PC-3 (cell line): ENCODE measurements at regions not wholly inside any gene's neighbourhood (a gene's known extent, or its start where the extent isn't known, plus 50 kb on each side); places are given as distances from the start of the nearest gene placed in this dataset.

Experiments used
- ATAC-seq: fragments of 200-7000 bp; cut with Tn5 transposase; 2 replicates; pipeline ENCODE4 v1.9.1; 2020; ENCODE audit warnings: mild to moderate bottlenecking, moderate library complexity
- BruUV-seq: library from RNA; stranded (reverse); fragments of 400-500 nt; replicated peaks from 2 replicates; lab custom pipeline; 2021; lab: Mats Ljungman, UMichigan
- CTCF ChIA-PET: fragments of 300-600 bp; sonication (Branson Sonifier 250); formaldehyde crosslinking; loops from one replicate; lab custom pipeline; 2022; ENCODE audit warnings: antibody characterized with exemption; lab: Charles Lee
- POLR2A ChIA-PET: fragments of 300-600 bp; sonication (Branson Sonifier 250); formaldehyde crosslinking; loops from one replicate; lab custom pipeline; 2022; ENCODE audit warnings: antibody characterized with exemption; ENCODE audit not compliant: unreplicated experiment; lab: Charles Lee
- DNase-seq: peaks from one replicate; pipeline ENCODE4 v3.0.0-alpha.2; 2015
- H2AFZ ChIP-seq: fragments of 300-600 bp; sonication (generic); 2 replicates; pipeline ENCODE4 v1.6.0; 2016; ENCODE audit warnings: antibody characterized with exemption, low read length
- H3F3A ChIP-seq: fragments of 300-600 bp; sonication (generic); one replicate; pipeline ENCODE4 v1.6.0; 2017; ENCODE audit warnings: antibody characterized with exemption, low read length, control low read depth, mild to moderate bottlenecking; ENCODE audit not compliant: unreplicated experiment
- H3K27ac ChIP-seq: fragments of 300-600 bp; sonication (generic); 2 replicates; pipeline ENCODE4 v1.5.1; 2016; ENCODE audit warnings: mild to moderate bottlenecking, low read length
- H3K27me3 ChIP-seq: fragments of 300-600 bp; sonication (generic); 2 replicates; pipeline ENCODE4 v1.6.1; 2016; ENCODE audit warnings: low read length, mixed read lengths
- H3K36me3 ChIP-seq: fragments of 300-600 bp; sonication (generic); 2 replicates; pipeline ENCODE4 v1.6.1; 2016; ENCODE audit warnings: low read depth, mixed run types, low read length, mixed read lengths
- H3K4me1 ChIP-seq: fragments of 300-600 bp; sonication (generic); 2 replicates; pipeline ENCODE4 v1.5.1; 2016; ENCODE audit warnings: low read length; ENCODE audit not compliant: insufficient read depth
- H3K4me2 ChIP-seq: fragments of 300-600 bp; sonication (generic); 2 replicates; pipeline ENCODE4 v1.6.0; 2016; ENCODE audit warnings: low read length
- H3K4me3 ChIP-seq: fragments of 300-600 bp; sonication (generic); 2 replicates; pipeline ENCODE4 v1.5.1; 2016; ENCODE audit warnings: mild to moderate bottlenecking, low read length, mixed read lengths
- H3K79me2 ChIP-seq: fragments of 300-600 bp; sonication (generic); 2 replicates; pipeline ENCODE4 v1.6.1; 2017; ENCODE audit warnings: low read length, mixed read lengths
- H3K9ac ChIP-seq: fragments of 300-600 bp; sonication (generic); 2 replicates; pipeline ENCODE4 v1.6.0; 2016; ENCODE audit warnings: mild to moderate bottlenecking, low read length
- H3K9me2 ChIP-seq: fragments of 300-600 bp; sonication (generic); replicated peaks from 2 replicates; pipeline ENCODE4 v1.6.1; 2016; ENCODE audit warnings: mixed run types, low read length, mixed read lengths
- H3K9me3 ChIP-seq: fragments of 300-600 bp; sonication (generic); 2 replicates; pipeline ENCODE4 v1.6.1; 2016; ENCODE audit warnings: low read length, mixed read lengths
- H4K20me1 ChIP-seq: fragments of 300-600 bp; sonication (generic); 2 replicates; pipeline ENCODE4 v1.6.1; 2016; ENCODE audit warnings: low read length, mixed read lengths
- CTCF ChIP-seq: fragments of 300-600 bp; sonication (generic); conservative IDR thresholded peaks from 2 replicates; pipeline ENCODE4 v1.5.1; 2017; ENCODE audit warnings: antibody characterized with exemption, low read depth, mild to moderate bottlenecking, low read length
- EZH2 ChIP-seq: fragments of 300-600 bp; sonication (generic); IDR thresholded peaks from one replicate; pipeline ENCODE4 v1.6.1; 2017; ENCODE audit warnings: antibody characterized with exemption, mild to moderate bottlenecking, low read length; ENCODE audit not compliant: unreplicated experiment
- EZH2phosphoT487 ChIP-seq: fragments of 300-600 bp; sonication (generic); IDR thresholded peaks from 2 replicates; pipeline ENCODE4 v1.6.1; 2018; ENCODE audit warnings: mild to moderate bottlenecking, antibody characterized with exemption, low read length, borderline replicate concordance
- intact Hi-C: fragments of 100-400 bp; cut with micrococcal nuclease; formaldehyde crosslinking; loops from 2 replicates; pipeline ENCODE4 v1.9.0; 2023

- Histone ChIP-seq H3F3A (no peaks in the 10 kb centered on the region), H3K4me1 (no peaks in the 10 kb centered on the region), H2AFZ (no peak overlapping the region), H3K36me3 (no peaks in the 10 kb centered on the region), H3K9ac (no peak overlapping the region), H3K4me2 (no peak overlapping the region), H4K20me1 (no peaks in the 10 kb centered on the region), H3K27ac (no peak overlapping the region), H3K27me3 (peaks cover 63% of the 10 kb centered on the region), H3K4me3 (no peak overlapping the region), H3K79me2 (no peaks in the 10 kb centered on the region), H3K9me3 (no peaks in the 10 kb centered on the region), H3K9me2 (no peaks in the 10 kb centered on the region)
- ChIA-PET CTCF (no interaction called here), POLR2A (no interaction called here)
- intact Hi-C loops: no loop called here
- BruUV-seq: no TSS peak
- DNase-seq (no peak), ATAC-seq (no peak)
- no peak for TF ChIP-seq EZH2
- TF ChIP-seq EZH2phosphoT487: no peak
- TF ChIP-seq CTCF: no peak
These were observed 72.6 kb downstream of the PDE6H start for GRCh38 chr12:15045451-15045850.

- BruUV-seq: no TSS peak
- Histone ChIP-seq H3K36me3 (no peaks in the 10 kb centered on the region), H3K4me1 (no peaks in the 10 kb centered on the region), H2AFZ (no peak overlapping the region), H3K79me2 (no peaks in the 10 kb centered on the region), H3K4me2 (no peak overlapping the region), H3K27ac (no peak overlapping the region), H4K20me1 (no peaks in the 10 kb centered on the region), H3K9me2 (no peaks in the 10 kb centered on the region), H3K27me3 (peaks cover 73% of the 10 kb centered on the region), H3K4me3 (no peak overlapping the region), H3K9me3 (no peaks in the 10 kb centered on the region), H3K9ac (no peak overlapping the region), H3F3A (no peaks in the 10 kb centered on the region)
- no peak for ATAC-seq
- DNase-seq: no peak
- intact Hi-C loops: no loop called here
- TF ChIP-seq EZH2 (no peak), EZH2phosphoT487 (no peak), CTCF (no peak)
- ChIA-PET CTCF (no interaction called here), POLR2A (no interaction called here)
These were observed 74.8 kb downstream of the PDE6H start for GRCh38 chr12:15047611-15048010.

GRCh38 chr12:15049461-15050153 is 76.8 kb downstream of the PDE6H start:
- H3K4me2 ChIP-seq: no peak overlapping the region
- H3K27ac ChIP-seq: no peak overlapping the region
- TF ChIP-seq CTCF (no peak), EZH2 (no peak), EZH2phosphoT487 (no peak)
- ChIA-PET CTCF (no interaction called here), POLR2A (no interaction called here)
- H3K4me3 ChIP-seq: no peak overlapping the region
- no peak overlapping the region for H3K9ac ChIP-seq
- H3K27me3 ChIP-seq: peaks cover 86% of the 10 kb centered on the region
- no peak overlapping the region for H2AFZ ChIP-seq
- BruUV-seq: no TSS peak
- no peaks in the 10 kb centered on the region for H3F3A ChIP-seq
- H3K79me2 ChIP-seq: no peaks in the 10 kb centered on the region
- DNase-seq: no peak
- no peak for ATAC-seq
- intact Hi-C loops: no loop called here
- no peaks in the 10 kb centered on the region for H3K36me3 ChIP-seq
- no peaks in the 10 kb centered on the region for H3K4me1 ChIP-seq
- H3K9me3 ChIP-seq: no peaks in the 10 kb centered on the region
- H3K9me2 ChIP-seq: no peaks in the 10 kb centered on the region
- no peaks in the 10 kb centered on the region for H4K20me1 ChIP-seq
